Caco-2 (cell line): ENCODE measurements at regions not wholly inside any gene's neighbourhood (a gene's known extent, or its start where the extent isn't known, plus 50 kb on each side); places are given as distances from the start of the nearest gene placed in this dataset.

ENCODE experiments used
- BruUV-seq: library from RNA; stranded (reverse); fragments of 400-500 nt; replicated peaks from 2 replicates; lab custom pipeline; 2021; lab: Mats Ljungman, UMichigan
- CTCF ChIA-PET: fragments of 300-600 bp; sonication (Branson Sonifier 250); formaldehyde crosslinking; loops from one replicate; lab custom pipeline; 2022; ENCODE audit warnings: antibody characterized with exemption; lab: Charles Lee
- POLR2A ChIA-PET: fragments of 300-600 bp; sonication (Branson Sonifier 250); formaldehyde crosslinking; loops from one replicate; lab custom pipeline; 2022; ENCODE audit warnings: antibody characterized with exemption; lab: Charles Lee
- DNase-seq, 2 experiments: peaks; one replicate each; pipeline versions ENCODE4 v3.0.0 to v3.0.0-alpha.2; 2020 to 2022
- H3K27me3 ChIP-seq: replicated peaks from 2 replicates; pipeline ENCODE4 v1.6.0; 2011; ENCODE audit warnings: low read length; ENCODE audit not compliant: control insufficient read depth, insufficient read depth
- H3K36me3 ChIP-seq: 2 replicates; pipeline ENCODE4 v1.5.1; 2011; ENCODE audit warnings: low read length; ENCODE audit not compliant: control insufficient read depth, insufficient read depth
- H3K4me1 ChIP-seq: fragments of 250-450 bp; sonication (Bioruptor Pico); 2 replicates; pipeline ENCODE4 v1.5.1; 2020; ENCODE audit warnings: mild to moderate bottlenecking
- H3K4me3 ChIP-seq: 2 replicates; pipeline ENCODE4 v1.5.1; 2011; ENCODE audit warnings: low read depth, mild to moderate bottlenecking, control low read depth, low read length
- H3K9me3 ChIP-seq: fragments of 250-450 bp; sonication (Bioruptor Pico); 2 replicates; pipeline ENCODE4 v1.5.1; 2020; ENCODE audit warnings: mild to moderate bottlenecking, moderate library complexity
- H3K27ac Mint-ChIP-seq: one replicate; pipeline ENCODE4 v1.8.0; 2022; ENCODE audit warnings: mixed read lengths; ENCODE audit not compliant: unreplicated experiment
- H3K27me3 Mint-ChIP-seq: one replicate; pipeline ENCODE4 v1.8.0; 2022; ENCODE audit warnings: mixed read lengths; ENCODE audit not compliant: insufficient read depth, unreplicated experiment
- H3K36me3 Mint-ChIP-seq: one replicate; pipeline ENCODE4 v1.8.0; 2022; ENCODE audit warnings: mild to moderate bottlenecking, mixed read lengths; ENCODE audit not compliant: insufficient read depth, unreplicated experiment
- H3K4me1 Mint-ChIP-seq: one replicate; pipeline ENCODE4 v1.8.0; 2022; ENCODE audit warnings: low read depth, mixed read lengths; ENCODE audit not compliant: unreplicated experiment
- H3K4me3 Mint-ChIP-seq: one replicate; pipeline ENCODE4 v1.8.0; 2022; ENCODE audit warnings: mild to moderate bottlenecking, moderate library complexity, mixed read lengths; ENCODE audit not compliant: unreplicated experiment
- H3K9me3 Mint-ChIP-seq: one replicate; pipeline ENCODE4 v1.8.0; 2022; ENCODE audit warnings: mixed read lengths; ENCODE audit not compliant: unreplicated experiment
- CTCF ChIP-seq, 2 experiments: fragments of 200-600 bp in 1 of 2; IDR thresholded peaks; 1 replicate in 1 of 2; 2 replicates in 1 of 2; pipeline versions ENCODE4 v1.5.1 to v1.8.0; 2011 to 2022; ENCODE audit warnings: antibody characterized with exemption in 1 of 2, control low read depth in 1 of 2, inconsistent platforms in 1 of 2, low read depth in 1 of 2, low read length in 1 of 2, mild to moderate bottlenecking in 1 of 2, moderate library complexity in 1 of 2; ENCODE audit not compliant: insufficient read depth in 1 of 2, severe bottlenecking in 1 of 2, unreplicated experiment in 1 of 2
- intact Hi-C: fragments of 100-400 bp; cut with micrococcal nuclease; formaldehyde crosslinking; loops from one replicate; pipeline ENCODE4 v1.10.0; 2022; ENCODE audit not compliant: unreplicated experiment

- H3K9me3 Mint-ChIP-seq = peaks cover 10% of the 10 kb centered on the region
- H3K4me1 Mint-ChIP-seq = no peaks in the 10 kb centered on the region
- intact Hi-C loops = no loop called here
- no TSS peak for BruUV-seq
- CTCF ChIA-PET = interaction anchor here (0.7 kb wide), 1 partner anchor 23 kb away, joined by 5 read pairs; no protein-coding TSS in a partner anchor
- H3K4me3 Mint-ChIP-seq = no peak overlapping the region
- H3K27me3 Mint-ChIP-seq = no peaks in the 10 kb centered on the region
- H3K4me3 ChIP-seq = no peak overlapping the region
- H3K36me3 ChIP-seq = no peaks in the 10 kb centered on the region
- no peaks in the 10 kb centered on the region for H3K27me3 ChIP-seq
- POLR2A ChIA-PET = no interaction called here
- no peak for DNase-seq
- no peaks in the 10 kb centered on the region for H3K4me1 ChIP-seq
- H3K9me3 ChIP-seq = no peaks in the 10 kb centered on the region
- no peak for TF ChIP-seq CTCF (IDR thresholded peaks at IDR 0.05; ENCODE audit: insufficient read depth in 1 of 2, low read depth in 1 of 2, low read length in 1 of 2, severe bottlenecking in 1 of 2, unreplicated experiment in 1 of 2)
- no peak overlapping the region for H3K27ac Mint-ChIP-seq
- H3K36me3 Mint-ChIP-seq = no peaks in the 10 kb centered on the region
Observed at GRCh38 chr12:90246688-90247087, 538.0 kb upstream of the ATP2B1 start.

- Mint-ChIP-seq H3K9me3 (peaks cover 10% of the 10 kb centered on the region), H3K27ac (no peak overlapping the region), H3K36me3 (no peaks in the 10 kb centered on the region), H3K4me1 (no peaks in the 10 kb centered on the region), H3K4me3 (no peak overlapping the region), H3K27me3 (no peaks in the 10 kb centered on the region)
- POLR2A ChIA-PET = no interaction called here
- CTCF ChIA-PET = no interaction called here
- H3K36me3 ChIP-seq = no peaks in the 10 kb centered on the region
- BruUV-seq = no TSS peak
- no peaks in the 10 kb centered on the region for H3K9me3 ChIP-seq
- H3K4me1 ChIP-seq = no peaks in the 10 kb centered on the region
- no peak for TF ChIP-seq CTCF (IDR thresholded peaks at IDR 0.05; ENCODE audit: insufficient read depth in 1 of 2, low read depth in 1 of 2, low read length in 1 of 2, severe bottlenecking in 1 of 2, unreplicated experiment in 1 of 2)
- intact Hi-C loops = no loop called here
- H3K27me3 ChIP-seq = no peaks in the 10 kb centered on the region
- DNase-seq = no peak
- no peak overlapping the region for H3K4me3 ChIP-seq
Observed at GRCh38 chr12:90245391-90245790, 536.8 kb upstream of the ATP2B1 start.

- peaks cover 10% of the 10 kb centered on the region for H3K9me3 Mint-ChIP-seq
- no peak overlapping the region for H3K4me3 Mint-ChIP-seq
- no peaks in the 10 kb centered on the region for H3K9me3 ChIP-seq
- CTCF ChIA-PET = no interaction called here
- no peak for DNase-seq
- intact Hi-C loops = no loop called here
- H3K27ac Mint-ChIP-seq = no peak overlapping the region
- no peaks in the 10 kb centered on the region for H3K36me3 Mint-ChIP-seq
- TF ChIP-seq CTCF (IDR thresholded peaks at IDR 0.05; ENCODE audit: insufficient read depth in 1 of 2, low read depth in 1 of 2, low read length in 1 of 2, severe bottlenecking in 1 of 2, unreplicated experiment in 1 of 2) = no peak
- POLR2A ChIA-PET = no interaction called here
- H3K27me3 Mint-ChIP-seq = no peaks in the 10 kb centered on the region
- no peaks in the 10 kb centered on the region for H3K36me3 ChIP-seq
- H3K4me1 ChIP-seq = no peaks in the 10 kb centered on the region
- H3K27me3 ChIP-seq = no peaks in the 10 kb centered on the region
- H3K4me1 Mint-ChIP-seq = no peaks in the 10 kb centered on the region
- H3K4me3 ChIP-seq = no peak overlapping the region
- BruUV-seq = no TSS peak
Observed at GRCh38 chr12:90244232-90244631, 535.6 kb upstream of the ATP2B1 start.
